ENCODE measurements at regions not wholly inside any gene's neighbourhood (a gene's known extent, or its start where the extent isn't known, plus 50 kb on each side); places are given as distances from the start of the nearest gene placed in this dataset.

- ATAC-seq (ENCODE audit: low read depth) (no peak), DNase-seq (no peak)
- no peaks in the 10 kb centered on the region for H3K4me1 Mint-ChIP-seq
- POLR2A ChIA-PET, result no interaction called here
- H3K36me3 Mint-ChIP-seq, result no peaks in the 10 kb centered on the region
- H3K4me3 Mint-ChIP-seq, result no peak overlapping the region
- H3K27me3 Mint-ChIP-seq, result no peaks in the 10 kb centered on the region
- no peak overlapping the region for H3K27ac Mint-ChIP-seq
- peaks cover 5% of the 10 kb centered on the region for H3K9me3 Mint-ChIP-seq
These were observed 525.1 kb upstream of the FAM98A start for GRCh38 chr2:34123996-34124785.

- no peak for ATAC-seq (ENCODE audit: low read depth)
- no peaks in the 10 kb centered on the region for H3K27me3 Mint-ChIP-seq
- no peak overlapping the region for H3K4me3 Mint-ChIP-seq
- H3K27ac Mint-ChIP-seq, result no peak overlapping the region
- POLR2A ChIA-PET, result no interaction called here
- no peak for DNase-seq
- no peaks in the 10 kb centered on the region for H3K36me3 Mint-ChIP-seq
- no peaks in the 10 kb centered on the region for H3K4me1 Mint-ChIP-seq
- H3K9me3 Mint-ChIP-seq, result no peaks in the 10 kb centered on the region
These were observed 522.0 kb upstream of the FAM98A start for GRCh38 chr2:34121076-34121475.

GRCh38 chr2:34115076-34115475, 516.0 kb upstream of the FAM98A start:
- H3K9me3 Mint-ChIP-seq, result no peaks in the 10 kb centered on the region
- POLR2A ChIA-PET, result no interaction called here
- no peaks in the 10 kb centered on the region for H3K36me3 Mint-ChIP-seq
- H3K4me1 Mint-ChIP-seq, result no peaks in the 10 kb centered on the region
- H3K27me3 Mint-ChIP-seq, result no peaks in the 10 kb centered on the region
- ATAC-seq (ENCODE audit: low read depth) (no peak), DNase-seq (no peak)
- no peak overlapping the region for H3K27ac Mint-ChIP-seq
- no peak overlapping the region for H3K4me3 Mint-ChIP-seq

GRCh38 chr2:34112161-34112560, 513.1 kb upstream of the FAM98A start:
- no peak overlapping the region for H3K27ac Mint-ChIP-seq
- no peaks in the 10 kb centered on the region for H3K4me1 Mint-ChIP-seq
- POLR2A ChIA-PET, result no interaction called here
- no peak for ATAC-seq (ENCODE audit: low read depth)
- no peak for DNase-seq
- H3K4me3 Mint-ChIP-seq, result no peak overlapping the region
- no peaks in the 10 kb centered on the region for H3K36me3 Mint-ChIP-seq
- no peaks in the 10 kb centered on the region for H3K27me3 Mint-ChIP-seq
- no peaks in the 10 kb centered on the region for H3K9me3 Mint-ChIP-seq

- Mint-ChIP-seq H3K36me3 (no peaks in the 10 kb centered on the region), H3K4me1 (no peaks in the 10 kb centered on the region), H3K9me3 (no peaks in the 10 kb centered on the region), H3K27ac (no peak overlapping the region), H3K27me3 (no peaks in the 10 kb centered on the region), H3K4me3 (no peak overlapping the region)
- DNase-seq (no peak), ATAC-seq (ENCODE audit: low read depth) (no peak)
- POLR2A ChIA-PET, result no interaction called here
These were observed 511.3 kb upstream of the FAM98A start for GRCh38 chr2:34110392-34110791.

GRCh38 chr2:34107811-34108210, 508.7 kb upstream of the FAM98A start:
- no peak for DNase-seq
- Mint-ChIP-seq H3K4me1 (no peaks in the 10 kb centered on the region), H3K36me3 (no peaks in the 10 kb centered on the region), H3K27me3 (no peaks in the 10 kb centered on the region), H3K4me3 (no peak overlapping the region), H3K9me3 (no peaks in the 10 kb centered on the region), H3K27ac (no peak overlapping the region)
- POLR2A ChIA-PET, result no interaction called here
- ATAC-seq (ENCODE audit: low read depth), result no peak

GRCh38 chr2:34105006-34105767, 506.1 kb upstream of the FAM98A start:
- H3K36me3 Mint-ChIP-seq, result no peaks in the 10 kb centered on the region
- DNase-seq (no peak), ATAC-seq (ENCODE audit: low read depth) (no peak)
- POLR2A ChIA-PET, result no interaction called here
- H3K4me3 Mint-ChIP-seq, result no peak overlapping the region
- H3K4me1 Mint-ChIP-seq, result no peaks in the 10 kb centered on the region
- no peaks in the 10 kb centered on the region for H3K27me3 Mint-ChIP-seq
- no peaks in the 10 kb centered on the region for H3K9me3 Mint-ChIP-seq
- no peak overlapping the region for H3K27ac Mint-ChIP-seq

GRCh38 chr2:34104601-34105000, 505.5 kb upstream of the FAM98A start:
- no peak overlapping the region for H3K4me3 Mint-ChIP-seq
- DNase-seq (no peak), ATAC-seq (ENCODE audit: low read depth) (no peak)
- no peaks in the 10 kb centered on the region for H3K36me3 Mint-ChIP-seq
- H3K27ac Mint-ChIP-seq, result no peak overlapping the region
- no peaks in the 10 kb centered on the region for H3K4me1 Mint-ChIP-seq
- no peaks in the 10 kb centered on the region for H3K9me3 Mint-ChIP-seq
- H3K27me3 Mint-ChIP-seq, result no peaks in the 10 kb centered on the region
- POLR2A ChIA-PET, result no interaction called here

- Mint-ChIP-seq H3K27ac (no peak overlapping the region), H3K27me3 (no peaks in the 10 kb centered on the region), H3K36me3 (no peaks in the 10 kb centered on the region), H3K9me3 (no peaks in the 10 kb centered on the region), H3K4me3 (no peak overlapping the region), H3K4me1 (no peaks in the 10 kb centered on the region)
- ATAC-seq (ENCODE audit: low read depth) (no peak), DNase-seq (no peak)
- POLR2A ChIA-PET, result no interaction called here
These were observed 504.3 kb upstream of the FAM98A start for GRCh38 chr2:34103437-34103836.

- Mint-ChIP-seq H3K4me1 (no peaks in the 10 kb centered on the region), H3K9me3 (no peaks in the 10 kb centered on the region), H3K27ac (no peak overlapping the region), H3K4me3 (no peak overlapping the region), H3K27me3 (no peaks in the 10 kb centered on the region), H3K36me3 (no peaks in the 10 kb centered on the region)
- DNase-seq (no peak), ATAC-seq (ENCODE audit: low read depth) (no peak)
- POLR2A ChIA-PET, result no interaction called here
These were observed 503.2 kb upstream of the FAM98A start for GRCh38 chr2:34102339-34102738.

- H3K36me3 Mint-ChIP-seq, result no peaks in the 10 kb centered on the region
- H3K27me3 Mint-ChIP-seq, result no peaks in the 10 kb centered on the region
- ATAC-seq (ENCODE audit: low read depth) (no peak), DNase-seq (no peak)
- H3K4me1 Mint-ChIP-seq, result no peaks in the 10 kb centered on the region
- POLR2A ChIA-PET, result no interaction called here
- H3K9me3 Mint-ChIP-seq, result no peaks in the 10 kb centered on the region
- H3K4me3 Mint-ChIP-seq, result no peak overlapping the region
- H3K27ac Mint-ChIP-seq, result no peak overlapping the region
These were observed 500.3 kb upstream of the FAM98A start for GRCh38 chr2:34099377-34099776.

GRCh38 chr2:34098256-34098655, 499.2 kb upstream of the FAM98A start:
- Mint-ChIP-seq H3K36me3 (no peaks in the 10 kb centered on the region), H3K4me1 (no peaks in the 10 kb centered on the region), H3K9me3 (no peaks in the 10 kb centered on the region), H3K27me3 (no peaks in the 10 kb centered on the region), H3K27ac (no peak overlapping the region), H3K4me3 (no peak overlapping the region)
- DNase-seq, result no peak
- POLR2A ChIA-PET, result no interaction called here
- ATAC-seq (ENCODE audit: low read depth), result no peak

- ATAC-seq (ENCODE audit: low read depth) (no peak), DNase-seq (no peak)
- Mint-ChIP-seq H3K27ac (no peak overlapping the region), H3K27me3 (no peaks in the 10 kb centered on the region), H3K36me3 (no peaks in the 10 kb centered on the region), H3K4me3 (no peak overlapping the region), H3K9me3 (no peaks in the 10 kb centered on the region), H3K4me1 (no peaks in the 10 kb centered on the region)
- POLR2A ChIA-PET, result no interaction called here
These were observed 497.6 kb upstream of the FAM98A start for GRCh38 chr2:34096562-34097171.

- POLR2A ChIA-PET, result no interaction called here
- Mint-ChIP-seq H3K9me3 (no peaks in the 10 kb centered on the region), H3K36me3 (no peaks in the 10 kb centered on the region), H3K27ac (no peak overlapping the region), H3K4me1 (no peaks in the 10 kb centered on the region), H3K4me3 (no peak overlapping the region), H3K27me3 (no peaks in the 10 kb centered on the region)
- DNase-seq (no peak), ATAC-seq (ENCODE audit: low read depth) (no peak)
These were observed 494.7 kb upstream of the FAM98A start for GRCh38 chr2:34093790-34094189.

All from activated naive CD8-positive, alpha-beta T cell treated with anti-CD3 and anti-CD28 coated beads, Interleukin-2, amount 10 ng/mL, durations not matched to agents 7 days and 5 days (primary cell).